H1 (cell line): ENCODE measurements at regions not wholly inside any gene's neighbourhood (a gene's known extent, or its start where the extent isn't known, plus 50 kb on each side); places are given as distances from the start of the nearest gene placed in this dataset.
"Not testable (repeated sequence)": the region's sequence is repeated elsewhere in the genome, so short reads cannot be mapped to it uniquely, and the experiment has no call there.

Source experiments
- CTCF ChIA-PET: fragments of 300-600 bp; sonication (Branson Sonifier 250); formaldehyde crosslinking; loops from one replicate; lab custom pipeline; 2021; ENCODE audit not compliant: partially characterized antibody; lab: Charles Lee
- POLR2A ChIA-PET: fragments of 300-600 bp; sonication (Branson Sonifier 250); formaldehyde crosslinking; loops from one replicate; lab custom pipeline; 2021; ENCODE audit warnings: inconsistent platforms; ENCODE audit not compliant: partially characterized antibody; lab: Charles Lee
- DNase-seq, 2 experiments: peaks; one replicate each; pipeline versions ENCODE4 v3.0.0 to v3.0.0-alpha.2; 2010 to 2022; ENCODE audit warnings: low spot score in 2 of 2, low read depth in 1 of 2, mixed read lengths in 1 of 2
- FAIRE-seq: peaks from 2 replicates; lab custom pipeline; 2011; peaks lifted over from hg19 to GRCh38; lab: Jason Lieb, UNC
- H2AFZ ChIP-seq: 2 replicates; pipeline ENCODE4 v1.8.1; 2012; ENCODE audit warnings: low read length, inconsistent platforms
- H2AK5ac ChIP-seq: 2 replicates; pipeline ENCODE4 v1.6.1; 2013; ENCODE audit warnings: low read depth, low read length
- H2BK120ac ChIP-seq: replicated peaks from 2 replicates; pipeline ENCODE3; 2013; ENCODE audit warnings: low read depth, low read length, inconsistent platforms
- H2BK12ac ChIP-seq: 2 replicates; pipeline ENCODE4 v1.6.1; 2013; ENCODE audit warnings: low read depth, low read length
- H2BK15ac ChIP-seq: 2 replicates; pipeline ENCODE4 v1.6.1; 2013; ENCODE audit warnings: low read length
- H2BK20ac ChIP-seq: 2 replicates; pipeline ENCODE4 v1.6.1; 2013; ENCODE audit warnings: low read length
- H2BK5ac ChIP-seq: 2 replicates; pipeline ENCODE4 v1.6.1; 2013; ENCODE audit warnings: low read depth, low read length
- H3K14ac ChIP-seq: 2 replicates; pipeline ENCODE4 v1.6.1; 2013; ENCODE audit warnings: inconsistent platforms; ENCODE audit not compliant: insufficient read length
- H3K18ac ChIP-seq: 2 replicates; pipeline ENCODE4 v1.6.1; 2013; ENCODE audit warnings: low read length; ENCODE audit errors: extremely low read depth
- H3K23ac ChIP-seq: 2 replicates; pipeline ENCODE4 v1.6.1; 2013; ENCODE audit warnings: inconsistent platforms; ENCODE audit not compliant: insufficient read length
- H3K23me2 ChIP-seq: 2 replicates; pipeline ENCODE4 v1.6.1; 2013; ENCODE audit warnings: low read depth, low read length
- H3K27ac ChIP-seq: 2 replicates; pipeline ENCODE4 v1.6.1; 2011; ENCODE audit warnings: low read depth, low read length, inconsistent platforms
- H3K27me3 ChIP-seq, 4 experiments: replicated peaks in 1 of 4; 1 replicate in 1 of 4; 2 replicates in 3 of 4; pipeline versions ENCODE4 v1.6.1 to v1.8.1; 2011 to 2013; ENCODE audit warnings: low read length in 3 of 4, mild to moderate bottlenecking in 3 of 4, inconsistent platforms in 2 of 4, mixed read lengths in 2 of 4, moderate library complexity in 1 of 4; ENCODE audit not compliant: control insufficient read depth in 3 of 4, insufficient read depth in 3 of 4; ENCODE audit errors: extremely low read depth in 1 of 4
- H3K36me3 ChIP-seq, 4 experiments: 2 replicates each; pipeline versions ENCODE4 v1.6.1 to v1.8.1; 2011 to 2013; ENCODE audit warnings: mild to moderate bottlenecking in 4 of 4, low read length in 3 of 4, moderate library complexity in 2 of 4, control low read depth in 1 of 4, inconsistent platforms in 1 of 4; ENCODE audit not compliant: insufficient read depth in 4 of 4, control insufficient read depth in 2 of 4
- H3K4ac ChIP-seq: replicated peaks from 2 replicates; pipeline ENCODE3; 2013; ENCODE audit warnings: low read length, low read depth, mixed read lengths, inconsistent platforms; ENCODE audit not compliant: insufficient read length
- H3K4me1 ChIP-seq, 4 experiments: replicated peaks in 1 of 4; 1 replicate in 1 of 4; 2 replicates in 3 of 4; pipeline versions ENCODE4 v1.6.1 to v1.8.1; 2011 to 2013; ENCODE audit warnings: low read length in 3 of 4, inconsistent platforms in 2 of 4, mixed read lengths in 1 of 4; ENCODE audit not compliant: insufficient read depth in 4 of 4, control insufficient read depth in 3 of 4
- H3K4me2 ChIP-seq, 2 experiments: 2 replicates each; pipeline versions ENCODE4 v1.6.1 to v1.8.1; 2011 to 2013; ENCODE audit warnings: low read depth in 2 of 2, low read length in 2 of 2, control low read depth in 1 of 2, inconsistent platforms in 1 of 2, mild to moderate bottlenecking in 1 of 2; ENCODE audit not compliant: insufficient read depth in 1 of 2
- H3K4me3 ChIP-seq, 4 experiments: fragments of 200-600, 300-600 bp in 1 of 4; sonication (generic), shearing (Covaris generic), sonication (Bioruptor Twin) in 1 of 4; 2 replicates each; pipeline versions ENCODE4 v1.5.1 to v1.8.1; 2011 to 2016; ENCODE audit warnings: low read length in 4 of 4, low read depth in 3 of 4, control low read depth in 2 of 4, inconsistent platforms in 2 of 4, mild to moderate bottlenecking in 2 of 4, mixed read lengths in 1 of 4, moderate library complexity in 1 of 4; ENCODE audit not compliant: insufficient read depth in 2 of 4; ENCODE audit errors: extremely low read depth in 1 of 4
- H3K56ac ChIP-seq: replicated peaks from 2 replicates; pipeline ENCODE3; 2013; ENCODE audit warnings: low read depth, mild to moderate bottlenecking, mixed read lengths, low read length, inconsistent platforms; ENCODE audit not compliant: insufficient read length
- H3K79me1 ChIP-seq: 2 replicates; pipeline ENCODE4 v1.6.1; 2013; ENCODE audit warnings: low read depth, low read length, control low read depth
- H3K79me2 ChIP-seq, 2 experiments: 2 replicates each; pipeline versions ENCODE4 v1.6.1 to v1.8.1; 2012 to 2013; ENCODE audit warnings: low read length in 2 of 2, mild to moderate bottlenecking in 2 of 2, inconsistent platforms in 1 of 2; ENCODE audit not compliant: insufficient read depth in 2 of 2, control insufficient read depth in 1 of 2
- H3K9ac ChIP-seq, 4 experiments: replicated peaks in 1 of 4; 1 replicate in 1 of 4; 2 replicates in 3 of 4; pipeline versions ENCODE4 v1.6.1 to v1.8.1; 2011 to 2013; ENCODE audit warnings: low read depth in 3 of 4, low read length in 3 of 4, control low read depth in 2 of 4, mild to moderate bottlenecking in 2 of 4, moderate library complexity in 2 of 4, inconsistent platforms in 1 of 4; ENCODE audit errors: extremely low read depth in 1 of 4
- H3K9me3 ChIP-seq, 2 experiments: 2 replicates each; pipeline versions ENCODE4 v1.6.1 to v1.8.1; 2012 to 2013; ENCODE audit warnings: mild to moderate bottlenecking in 2 of 2, moderate library complexity in 2 of 2, control low read depth in 1 of 2, inconsistent platforms in 1 of 2, low read depth in 1 of 2, low read length in 1 of 2, mixed read lengths in 1 of 2; ENCODE audit not compliant: insufficient read depth in 2 of 2
- H4K20me1 ChIP-seq, 2 experiments: replicated peaks in 1 of 2; 2 replicates each; pipeline versions ENCODE3 to v1.8.1; 2011 to 2013; ENCODE audit warnings: inconsistent platforms in 2 of 2, low read length in 2 of 2, mild to moderate bottlenecking in 1 of 2; ENCODE audit not compliant: insufficient read depth in 2 of 2, control insufficient read depth in 1 of 2
- H4K5ac ChIP-seq: 2 replicates; pipeline ENCODE4 v1.6.1; 2013; ENCODE audit warnings: low read length, low read depth, mixed read lengths, inconsistent platforms; ENCODE audit not compliant: insufficient read length
- H4K8ac ChIP-seq: 2 replicates; pipeline ENCODE4 v1.8.0; 2013; ENCODE audit warnings: mild to moderate bottlenecking, moderate library complexity, low read length, inconsistent platforms; ENCODE audit not compliant: insufficient read depth; ENCODE audit errors: extremely low read depth
- H4K91ac ChIP-seq: replicated peaks from 2 replicates; pipeline ENCODE3; 2013; ENCODE audit warnings: low read length, mixed read lengths, inconsistent platforms; ENCODE audit not compliant: insufficient read length
- WGBS, 2 experiments: shearing (Covaris generic) in 1 of 2; methylation state at CpG; one replicate each; pipeline versions ENCODE4 v1.1.6 to v1.1.7; 2013 to 2015; ENCODE audit warnings: low lambda C conversion rate in 2 of 2, mixed read lengths in 2 of 2, inconsistent platforms in 1 of 2, low coverage in 1 of 2, missing lambda C conversion rate in 1 of 2; ENCODE audit not compliant: insufficient replicate concordance in 2 of 2, insufficient coverage in 1 of 2, insufficient read length in 1 of 2; ENCODE audit errors: extremely low coverage in 1 of 2, missing lambda C conversion rate in 1 of 2; 5-methylcytosine and 5-hydroxymethylcytosine counted together

GRCh38 chr3:86757322-86758179, 233.4 kb downstream of the VGLL3 start:
- H3K27ac ChIP-seq, H2BK120ac ChIP-seq, H2BK15ac ChIP-seq, H2BK20ac ChIP-seq, H3K56ac ChIP-seq, H3K18ac ChIP-seq, H4K91ac ChIP-seq, H3K23ac ChIP-seq, H3K79me1 ChIP-seq, H3K79me2 ChIP-seq, H3K9ac ChIP-seq, H3K4me2 ChIP-seq, H3K4ac ChIP-seq, H2BK5ac ChIP-seq, FAIRE-seq, H2AK5ac ChIP-seq, H3K14ac ChIP-seq, H4K20me1 ChIP-seq, H2BK12ac ChIP-seq, H3K9me3 ChIP-seq, DNase-seq, H3K27me3 ChIP-seq, H3K23me2 ChIP-seq, H4K5ac ChIP-seq, POLR2A ChIA-PET, H3K36me3 ChIP-seq, H3K4me3 ChIP-seq, H2AFZ ChIP-seq, H3K4me1 ChIP-seq: not testable (repeated sequence)
- H4K8ac ChIP-seq, result 0 out of 2 replicates have a peak overlapping the region, but pooled peaks have one; percentile 25
- 98% methylated on average over 34 of the region's 44 CpGs; no CpG with 5 or more reads in 1 of the 2 experiments for WGBS, 2 experiments
- CTCF ChIA-PET, result interaction anchor here (0.6 to 1.5 kb wide), 2 partner anchors 15 to 953 kb away, joined by 3 to 6 read pairs; no protein-coding TSS in a partner anchor
